ENCODE measurements at regions not wholly inside any gene's neighbourhood (a gene's known extent, or its start where the extent isn't known, plus 50 kb on each side); places are given as distances from the start of the nearest gene placed in this dataset.

DNA sequence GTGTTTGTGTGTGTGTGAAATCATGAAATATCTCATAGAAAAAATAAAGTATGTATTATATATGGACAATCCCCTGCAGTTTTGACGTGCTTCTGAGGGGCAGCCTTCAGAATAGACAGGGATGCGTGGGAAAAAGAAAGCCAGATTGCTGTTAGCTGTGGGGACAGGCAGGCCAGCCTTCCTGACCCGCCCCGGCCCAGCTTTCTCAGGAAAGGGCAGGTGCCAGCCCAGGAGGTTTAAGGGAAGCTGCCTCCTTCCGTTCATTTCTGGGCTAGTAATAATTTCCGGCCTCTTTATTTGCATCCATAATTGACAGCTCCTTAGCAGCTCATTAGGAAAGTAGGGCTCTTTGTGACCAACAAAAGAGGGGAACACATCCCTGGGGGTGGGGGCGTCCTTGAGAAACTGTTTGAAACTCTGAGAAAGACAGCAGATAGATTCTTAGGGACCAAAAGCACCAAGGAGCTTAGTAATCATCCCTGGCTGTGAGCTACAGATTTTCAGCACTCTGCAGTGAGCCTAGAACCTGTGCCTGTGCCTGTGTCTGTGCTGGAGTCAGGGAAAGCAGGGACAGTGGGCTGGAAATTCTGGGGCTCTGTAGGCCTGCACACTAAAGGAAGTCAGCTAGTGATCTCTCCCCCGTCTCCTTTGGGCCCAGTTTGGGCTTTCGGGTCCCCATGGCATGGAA lies 632.9 kb upstream of the CADM1 start:
- DNase-seq = no peak

DNA sequence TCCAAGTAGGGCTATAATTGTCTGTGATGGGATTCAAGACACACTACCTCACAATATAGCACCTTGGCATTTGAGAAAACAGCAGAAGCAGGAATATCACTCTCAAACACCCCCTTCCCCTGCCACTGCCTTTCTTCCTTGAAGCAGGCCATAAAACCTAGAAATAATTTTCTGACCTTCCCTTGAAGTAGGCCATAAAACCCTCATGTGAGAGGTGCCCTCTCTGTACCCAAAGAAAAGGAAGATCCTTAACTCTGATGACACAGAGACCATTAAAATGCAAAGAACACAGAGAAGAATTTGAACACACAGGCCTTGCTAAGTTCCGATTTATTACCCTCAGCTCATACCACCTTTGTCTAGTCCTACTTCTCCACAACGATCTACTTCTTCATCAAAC lies 631.7 kb upstream of the CADM1 start:
- DNase-seq = no peak

DNA sequence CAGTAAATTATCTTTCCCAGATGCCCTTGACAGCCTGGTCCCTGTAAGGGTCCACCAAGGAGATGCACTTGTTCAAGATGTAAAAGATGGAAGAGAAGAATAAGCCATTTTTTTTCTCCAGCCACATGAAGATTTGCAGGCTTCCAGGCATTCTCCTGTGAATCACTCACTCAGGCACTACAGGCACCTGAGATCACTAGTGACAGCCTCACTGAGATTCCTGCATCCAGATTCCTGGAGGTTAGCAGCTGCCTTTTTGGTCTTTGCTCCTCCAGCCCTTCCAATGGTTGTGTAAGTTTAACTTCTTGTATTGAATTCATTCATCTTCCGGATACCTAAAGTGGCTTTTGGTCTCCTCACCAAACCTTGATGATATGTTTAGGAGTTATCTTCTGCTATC lies 630.2 kb upstream of the CADM1 start:
- no peak for DNase-seq

DNA sequence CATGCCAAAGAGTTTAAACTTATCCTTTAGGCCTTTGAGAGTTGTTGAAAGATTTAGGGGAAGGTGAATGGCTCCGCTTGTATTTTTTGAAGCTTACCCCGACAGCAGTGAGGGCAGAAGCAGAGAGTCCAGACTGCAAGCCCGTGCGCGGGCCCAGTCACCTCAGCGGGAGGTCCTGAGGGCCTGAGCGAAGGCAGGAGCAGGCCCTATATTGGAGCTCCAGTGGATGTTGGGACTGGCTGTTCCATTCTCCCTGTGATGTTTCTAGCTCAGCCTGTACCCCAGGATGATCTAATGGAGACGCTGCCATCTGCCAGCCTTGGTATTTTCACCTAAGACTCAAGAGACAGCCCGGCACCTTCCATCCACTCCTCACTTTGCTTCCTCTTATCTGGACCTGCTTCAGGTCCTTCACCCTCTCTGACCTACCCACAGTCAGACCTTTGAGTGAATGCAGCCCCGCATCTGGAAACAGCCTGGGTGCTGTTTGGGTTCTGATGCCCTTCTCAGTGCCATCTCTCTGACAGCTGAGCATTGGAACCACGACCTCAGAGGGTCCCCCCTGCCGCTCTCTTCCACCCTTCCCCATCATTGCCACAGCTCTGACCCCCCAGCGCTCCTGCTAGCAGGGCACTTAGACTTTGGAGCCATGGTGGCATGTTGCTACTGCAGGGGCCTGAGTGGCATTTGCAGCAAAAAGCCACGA lies 628.2 kb upstream of the CADM1 start:
- no peak for DNase-seq

DNA sequence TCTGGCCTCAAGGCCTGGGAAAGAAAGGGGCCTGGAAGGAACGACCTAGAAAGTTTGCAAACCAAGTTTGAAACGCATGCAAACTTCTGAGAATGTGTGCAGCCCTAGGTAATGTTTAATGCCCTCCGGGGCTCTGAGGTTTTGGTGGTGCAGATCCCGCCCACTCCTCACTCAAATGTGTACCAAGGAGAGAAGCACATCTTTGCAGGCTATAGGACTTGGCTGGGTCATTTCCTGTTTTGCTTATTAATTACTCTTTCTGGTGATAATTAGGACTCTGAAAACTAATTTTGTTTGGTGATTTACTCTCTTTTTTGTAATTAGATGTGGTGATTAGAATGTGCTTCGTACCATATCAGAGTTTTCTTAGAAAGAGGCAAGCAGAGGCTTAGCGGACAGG lies 625.9 kb upstream of the CADM1 start:
- no peak for DNase-seq

DNA sequence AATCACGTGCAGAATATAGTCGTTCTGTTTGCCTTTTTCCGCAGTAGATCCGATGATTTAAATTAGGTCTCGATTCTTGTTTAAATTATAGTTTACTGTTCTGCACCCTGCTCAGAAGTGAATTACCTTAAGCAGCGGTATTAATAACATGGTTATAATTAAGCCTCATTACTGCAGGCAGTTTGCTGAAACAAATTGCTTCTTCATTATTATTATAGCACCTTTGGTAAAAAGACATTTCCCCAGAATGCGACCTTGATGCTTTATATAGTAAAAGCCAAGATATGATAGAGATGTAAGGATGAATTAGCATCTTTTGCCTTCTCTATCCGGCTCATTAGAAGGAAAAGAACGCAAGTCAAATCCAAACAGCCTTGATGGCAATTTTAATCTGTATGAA lies 625.2 kb upstream of the CADM1 start:
- no peak for DNase-seq

DNA sequence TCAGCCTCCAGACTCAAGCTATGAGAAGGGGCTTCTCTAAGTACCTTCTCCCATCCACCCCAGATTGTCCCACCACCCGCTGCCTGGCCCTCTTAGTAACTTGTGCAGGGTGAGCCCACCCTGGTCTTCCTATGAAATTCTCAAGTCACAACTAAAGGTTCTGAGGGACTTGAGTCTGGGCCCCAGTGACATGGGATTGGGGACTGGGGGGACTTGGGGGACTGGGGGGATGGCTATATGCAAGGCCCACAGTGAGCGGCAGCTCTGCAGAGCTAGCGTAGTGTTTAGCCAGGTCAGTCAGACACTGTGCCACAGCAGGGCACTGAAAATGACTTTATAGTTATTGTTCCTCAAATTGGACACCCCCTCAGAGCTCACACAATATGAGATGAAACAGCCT lies 622.3 kb upstream of the CADM1 start:
- no peak for DNase-seq

DNA sequence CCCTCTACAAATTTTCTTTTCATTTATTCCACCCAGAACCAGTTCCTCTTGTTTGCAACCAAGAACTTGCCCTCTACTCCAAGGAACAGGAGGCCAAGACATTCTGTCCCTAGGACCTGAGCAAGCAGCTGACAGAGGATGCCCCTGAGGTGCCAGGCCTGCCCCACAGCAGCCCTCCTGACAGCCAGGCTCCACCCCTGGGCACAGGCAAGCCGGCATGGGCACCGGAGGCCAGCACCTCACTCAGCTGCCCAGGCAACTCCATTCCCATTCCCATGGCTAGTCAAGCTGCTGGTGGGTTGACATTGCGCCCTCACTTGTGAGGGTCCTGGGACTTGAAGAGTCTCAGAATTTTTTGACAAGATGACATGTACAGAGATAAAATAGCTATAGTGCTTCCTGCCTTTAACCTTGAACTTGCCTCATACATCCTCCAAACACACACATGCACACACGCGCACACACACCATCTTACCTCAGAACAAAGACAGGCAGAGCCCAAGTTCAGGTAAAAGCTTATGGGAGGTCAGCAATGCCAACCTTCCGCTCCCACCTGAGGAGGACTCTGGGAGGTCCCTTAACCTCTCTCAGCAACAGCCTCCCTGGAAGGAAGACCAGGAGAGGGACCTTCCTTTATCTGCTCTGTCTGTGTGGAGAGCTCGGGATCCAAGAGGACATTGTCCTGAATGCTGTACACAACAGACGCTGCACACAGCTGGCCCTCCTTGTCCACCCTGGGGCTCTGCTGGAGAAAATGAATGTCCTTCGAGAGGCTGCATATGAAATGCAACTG lies 620.9 kb upstream of the CADM1 start:
- no peak for DNase-seq

DNA sequence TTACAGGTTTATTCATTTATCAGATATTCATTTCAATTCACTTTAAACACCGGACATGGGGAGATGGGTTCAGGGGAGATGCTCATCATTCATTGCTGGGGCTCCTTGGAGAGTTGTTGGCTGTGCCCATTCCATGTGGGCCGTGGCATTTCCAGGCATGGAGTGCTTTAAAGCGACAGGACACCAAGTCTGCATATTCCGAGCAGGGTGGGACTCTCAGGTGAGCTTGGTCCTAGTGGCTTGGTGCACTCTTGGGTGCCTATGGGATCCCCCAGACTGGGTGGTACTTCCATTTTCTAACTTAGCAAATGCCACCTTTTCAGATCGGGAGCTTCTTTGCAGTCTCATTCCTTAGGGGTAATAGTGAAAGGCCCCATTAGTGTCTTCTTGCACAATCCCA lies 619.5 kb upstream of the CADM1 start:
- no peak for DNase-seq

DNA sequence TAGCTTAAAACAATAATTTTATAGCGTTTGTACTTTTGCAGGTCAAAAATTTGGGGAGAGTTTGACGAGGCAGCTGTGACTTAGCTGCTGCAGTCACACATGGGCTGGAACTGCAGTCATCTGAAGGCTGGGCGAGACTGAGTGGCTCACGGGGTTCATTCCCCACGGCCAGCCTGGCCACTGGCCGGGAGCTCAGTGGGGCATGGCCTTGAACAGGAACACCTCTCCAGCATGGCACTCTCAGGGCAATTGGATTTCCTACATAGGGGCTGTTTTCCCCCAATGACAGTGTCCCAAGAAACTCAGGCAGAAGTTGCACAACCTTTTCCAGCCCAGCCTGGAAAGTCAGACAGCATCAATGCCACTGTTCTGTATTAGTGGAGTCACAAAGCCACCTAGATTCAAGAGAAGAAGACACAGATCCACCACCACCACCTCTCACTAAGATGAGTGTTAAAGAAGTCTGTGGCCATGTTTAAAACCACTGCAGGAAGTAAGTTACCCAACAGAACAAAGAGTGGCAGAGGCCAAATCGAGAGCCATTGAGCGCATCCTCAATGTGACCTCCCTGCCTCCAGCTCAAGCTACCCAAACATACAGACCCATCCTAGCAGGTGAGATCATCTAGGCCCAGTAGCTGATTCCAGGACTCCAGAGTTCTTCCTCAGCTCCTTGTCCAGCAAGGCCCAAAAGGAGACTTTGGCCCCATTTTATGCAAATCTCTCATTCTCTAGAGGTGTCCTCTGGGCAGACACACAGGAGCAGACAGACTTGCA lies 618.7 kb upstream of the CADM1 start:
- DNase-seq = no peak

DNA sequence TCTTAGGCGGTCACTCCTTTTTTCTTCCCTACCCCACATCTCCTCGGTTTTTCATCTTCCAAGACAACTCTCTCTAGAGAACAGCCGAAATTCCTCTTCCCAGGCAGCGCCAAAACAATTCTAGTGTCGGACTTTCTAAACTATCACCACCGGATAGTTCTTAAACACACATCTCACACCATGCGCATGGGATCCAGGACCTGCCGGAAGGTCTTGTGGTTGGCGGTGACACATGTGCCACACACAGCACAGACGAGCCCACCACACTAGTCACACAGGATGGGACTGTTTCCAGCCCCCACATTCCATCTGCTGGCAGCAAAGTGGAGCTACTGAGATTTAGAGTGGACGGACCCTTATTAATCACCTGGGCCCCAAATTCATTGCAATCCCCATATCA lies 614.9 kb upstream of the CADM1 start:
- DNase-seq = no peak

DNA sequence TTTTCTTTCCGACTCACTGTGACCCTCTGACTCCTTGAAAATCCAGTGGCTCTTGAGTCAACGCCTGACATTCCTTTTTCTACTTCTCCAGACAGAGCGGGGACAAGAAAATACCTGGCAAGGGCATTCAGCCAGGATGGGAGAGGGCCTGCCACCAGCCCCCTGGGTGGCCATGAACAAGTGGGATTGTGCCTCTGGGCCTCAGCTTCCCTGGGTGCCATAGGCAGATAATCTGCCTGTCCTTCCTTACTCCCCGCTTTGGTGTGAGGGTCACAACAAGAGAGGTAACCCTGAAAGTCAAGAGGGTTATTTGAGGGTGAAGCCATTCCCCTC lies 613.9 kb upstream of the CADM1 start:
- no peak for DNase-seq

DNA sequence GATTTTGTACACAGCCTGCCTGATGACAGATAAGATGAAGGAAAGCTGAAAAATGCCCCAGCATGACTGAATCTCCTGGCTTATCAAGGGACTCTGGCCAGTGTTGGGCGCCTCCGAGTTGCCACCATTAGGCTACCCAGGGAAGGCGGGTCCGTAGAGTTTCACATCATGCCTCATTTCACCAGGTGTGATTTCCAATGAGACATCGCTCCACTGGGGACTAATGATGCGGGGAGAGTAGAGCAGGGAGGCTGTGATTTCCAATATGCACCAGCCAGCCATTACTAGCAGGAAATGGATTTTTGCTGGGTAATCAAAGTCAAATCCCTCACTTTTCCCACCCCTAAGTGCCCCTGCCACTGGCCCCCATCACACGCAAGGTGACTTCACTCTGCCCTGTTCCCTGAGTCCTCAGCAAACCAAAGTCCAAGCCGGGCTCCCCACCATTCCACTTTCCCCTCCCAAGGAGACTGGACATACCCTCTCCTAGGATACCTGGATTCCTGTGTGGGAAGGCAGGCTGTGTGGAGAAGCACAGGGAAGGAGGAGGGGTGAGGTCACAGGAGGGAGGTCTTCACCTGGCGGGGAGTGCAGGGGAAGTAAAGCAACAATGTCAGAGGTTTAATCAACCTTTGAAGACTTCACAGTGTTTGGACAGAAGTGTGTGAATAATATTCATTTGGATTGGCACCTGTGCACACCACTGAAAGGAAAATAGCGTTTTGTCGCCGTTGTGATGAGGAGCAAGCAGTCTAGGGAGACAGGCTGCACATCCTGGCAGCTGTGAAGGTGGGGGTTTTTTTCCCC lies 613.3 kb upstream of the CADM1 start:
- no peak for DNase-seq

DNA sequence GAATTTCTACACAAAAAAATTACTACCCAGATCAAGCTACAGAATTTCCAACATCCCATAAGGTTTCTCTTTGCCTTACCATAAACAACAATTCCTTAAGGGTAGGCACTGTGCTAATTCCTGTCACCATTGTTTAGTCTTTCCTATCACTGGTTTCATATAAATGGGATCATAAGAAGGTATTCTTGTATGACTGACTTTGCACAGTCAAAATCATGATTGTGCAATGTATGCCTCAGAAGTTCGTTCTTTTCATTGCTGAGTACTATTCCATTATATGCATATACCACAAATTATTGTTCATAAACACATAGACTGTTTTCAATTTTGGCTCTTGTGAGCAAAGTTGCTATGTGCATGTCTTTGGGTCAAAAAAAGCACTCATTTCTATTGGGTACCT lies 611.6 kb upstream of the CADM1 start:
- no peak for DNase-seq

DNA sequence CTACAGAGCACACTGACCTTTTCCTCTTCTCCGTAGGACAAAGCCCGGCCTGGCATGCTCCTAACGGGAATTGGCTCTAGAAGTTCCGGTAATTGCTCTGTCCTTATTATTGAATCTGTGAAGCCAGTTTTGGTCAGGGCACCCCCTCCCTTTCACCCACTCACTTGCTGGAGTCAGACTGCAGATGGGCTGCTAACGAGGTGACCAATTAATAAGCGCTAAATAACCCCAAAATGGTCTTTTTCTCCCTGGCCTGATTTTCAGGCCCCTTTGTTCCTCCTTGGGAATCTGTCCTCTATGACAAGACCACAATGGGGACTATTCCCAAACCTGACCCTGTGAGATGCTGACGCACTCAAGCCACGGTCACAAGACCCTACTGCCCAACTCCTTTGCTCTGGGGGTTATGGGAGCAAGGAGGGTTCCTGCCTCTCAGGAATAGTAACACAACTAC lies 610.0 kb upstream of the CADM1 start:
- DNase-seq = no peak

DNA sequence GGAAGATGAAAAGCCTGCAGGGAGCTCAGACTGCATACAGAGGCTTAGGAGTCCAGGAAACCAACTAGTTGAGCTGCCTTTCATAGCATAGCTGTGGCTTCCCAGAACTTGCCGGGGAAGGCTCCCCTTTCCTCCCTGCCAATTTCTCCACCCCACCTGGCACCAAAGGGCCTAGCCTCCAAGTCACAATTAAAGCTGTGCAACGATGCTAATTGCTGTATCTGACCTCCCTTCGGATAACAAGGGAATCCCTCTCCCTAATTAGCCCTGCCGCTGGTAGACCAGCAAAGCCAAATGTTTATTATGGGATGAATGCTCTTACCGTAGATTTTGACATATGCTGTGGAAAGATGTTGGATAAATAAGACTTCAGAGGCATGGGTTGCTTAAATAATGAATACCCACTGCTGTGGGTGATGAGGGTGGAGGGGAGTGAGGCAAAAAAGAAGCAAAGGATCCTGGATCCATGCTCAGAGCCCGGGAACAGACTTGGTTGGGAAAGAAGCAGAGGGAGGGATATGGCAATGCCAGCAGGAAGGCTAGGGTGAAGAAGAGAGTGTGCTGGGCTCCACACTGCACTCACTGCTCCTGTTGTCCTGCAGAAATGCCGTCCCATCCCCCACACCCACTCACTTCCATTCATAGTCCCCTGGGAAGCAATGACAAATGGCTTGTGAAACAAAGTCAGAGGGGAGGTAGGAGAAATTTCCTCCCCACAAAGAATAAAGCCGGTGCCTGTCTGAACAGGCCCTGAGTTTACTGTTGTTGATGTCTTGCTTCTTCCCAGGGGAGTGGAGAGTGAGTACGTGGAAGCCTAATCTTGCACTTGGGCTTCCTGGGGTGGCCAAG lies 608.1 kb upstream of the CADM1 start:
- no peak for DNase-seq

DNA sequence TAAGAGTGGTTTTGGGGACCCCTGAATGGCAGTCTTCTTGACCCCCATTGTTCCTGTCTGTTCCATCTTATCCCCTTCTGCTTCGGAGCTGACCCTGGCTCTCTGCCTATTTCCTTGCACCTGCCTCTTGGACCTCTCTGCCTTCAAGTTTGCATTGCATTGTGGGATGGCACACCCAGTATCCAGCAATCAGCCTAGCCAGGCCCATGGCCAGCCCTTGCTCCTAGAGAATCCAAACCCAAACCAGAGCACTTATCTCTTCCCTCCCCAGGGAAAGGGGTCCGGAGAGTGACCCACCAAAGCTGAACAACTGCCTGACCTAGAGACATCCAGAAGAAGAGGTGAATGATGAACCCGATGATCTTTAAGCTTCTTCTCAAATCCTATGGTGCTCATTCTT lies 607.3 kb upstream of the CADM1 start:
- DNase-seq = no peak

DNA sequence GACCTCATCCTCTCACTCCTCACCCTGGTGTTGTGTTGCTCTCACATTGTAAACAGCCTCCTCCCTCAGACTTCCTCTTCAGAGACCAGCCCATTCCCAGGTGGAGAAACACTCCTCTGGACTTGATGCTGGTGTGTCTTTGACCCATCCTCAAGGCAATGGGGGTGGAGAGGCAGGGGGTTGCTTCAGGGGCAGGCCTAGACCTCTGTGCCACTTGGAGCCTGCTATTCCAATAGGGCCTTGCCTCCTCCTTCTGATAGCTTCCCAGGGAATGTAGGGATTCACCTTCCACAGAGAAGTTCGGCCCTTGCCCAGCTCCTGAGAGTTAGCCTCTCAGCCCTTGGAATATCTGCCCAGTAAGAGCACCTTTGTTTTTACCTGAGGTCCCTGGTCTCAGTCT lies 606.6 kb upstream of the CADM1 start:
- no peak for DNase-seq

DNA sequence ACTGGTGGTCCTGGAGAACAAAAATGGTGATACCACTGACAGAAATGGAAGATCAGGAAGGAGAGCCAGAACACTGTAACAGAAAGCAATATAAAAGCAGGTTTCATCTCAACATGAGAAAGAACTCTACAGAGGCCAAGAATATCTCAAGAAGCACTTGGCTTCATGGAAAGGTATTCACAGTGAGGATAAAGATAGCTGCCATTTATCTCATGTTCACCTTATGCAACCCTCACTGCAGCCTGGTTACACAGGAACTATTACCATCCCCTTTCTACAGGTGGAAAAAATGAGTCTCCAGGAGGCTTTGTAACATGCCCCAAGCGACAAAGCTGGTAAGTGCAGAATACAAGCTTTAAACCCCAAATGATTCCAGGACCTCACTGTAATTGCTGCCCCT lies 606.1 kb upstream of the CADM1 start:
- DNase-seq = no peak

DNA sequence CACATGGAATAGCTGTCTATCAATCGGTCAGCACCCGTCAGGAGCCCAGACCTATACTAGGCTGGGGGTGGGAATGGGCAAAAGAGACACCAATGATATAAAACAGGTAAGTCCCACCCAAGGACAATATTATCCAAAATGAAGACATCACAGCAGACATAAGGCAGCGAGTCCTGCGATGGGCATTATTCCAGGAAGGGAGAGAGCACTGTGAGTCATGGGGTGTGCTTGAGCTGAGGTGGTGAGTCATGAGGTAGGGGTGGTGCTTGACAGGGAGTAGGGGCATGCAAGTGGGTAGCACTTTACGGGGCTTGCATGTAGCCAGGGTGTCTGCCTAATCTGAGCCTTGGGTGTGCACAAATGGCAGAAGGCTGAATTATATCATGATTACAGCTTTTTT lies 605.0 kb upstream of the CADM1 start:
- DNase-seq = no peak

DNA sequence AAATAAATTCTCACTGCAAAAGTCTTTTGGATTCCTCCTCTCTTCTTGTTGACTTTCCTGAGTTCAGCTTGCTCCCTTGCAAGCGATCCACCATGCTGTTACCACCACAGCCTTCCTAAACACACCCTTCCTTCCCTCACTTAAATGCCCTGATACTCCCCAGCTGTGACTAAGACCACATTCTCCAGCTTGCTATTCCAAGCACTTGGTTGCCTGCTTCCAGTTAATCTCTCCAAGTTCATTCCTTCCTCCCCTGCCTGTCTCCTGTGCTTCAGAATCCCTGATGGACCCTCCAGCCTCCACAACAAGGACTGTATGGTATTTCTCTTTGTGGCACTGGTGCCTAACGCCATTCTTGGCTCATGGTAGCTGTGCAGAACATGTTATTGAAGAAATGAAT lies 603.9 kb upstream of the CADM1 start:
- DNase-seq = no peak
